DND-41 (cell line): ENCODE measurements at regions not wholly inside any gene's neighbourhood (a gene's known extent, or its start where the extent isn't known, plus 50 kb on each side); places are given as distances from the start of the nearest gene placed in this dataset.

Source experiments
- ATAC-seq: fragments of 200-7000 bp; cut with Tn5 transposase; 3 replicates; pipeline ENCODE4 v1.9.1; 2021; ENCODE audit warnings: low read depth; ENCODE audit not compliant: insufficient read depth
- DNase-seq: peaks from one replicate; pipeline ENCODE4 v3.0.0-alpha.2; 2020
- H2AFZ ChIP-seq: 2 replicates; pipeline ENCODE4 v1.6.0; 2012; ENCODE audit warnings: low read depth, low read length
- H3K27ac ChIP-seq: 2 replicates; pipeline ENCODE4 v1.5.1; 2012; ENCODE audit warnings: low read length, inconsistent platforms
- H3K27me3 ChIP-seq: fragments of 200-600 bp; sonication (generic); 2 replicates; pipeline ENCODE4 v1.6.0; 2012; ENCODE audit warnings: low read length, mild to moderate bottlenecking, inconsistent platforms; ENCODE audit not compliant: insufficient read depth, poor library complexity
- H3K36me3 ChIP-seq: 2 replicates; pipeline ENCODE4 v1.5.1; 2012; ENCODE audit warnings: low read length, inconsistent platforms; ENCODE audit not compliant: insufficient read depth
- H3K4me1 ChIP-seq: 2 replicates; pipeline ENCODE4 v1.5.1; 2012; ENCODE audit warnings: mild to moderate bottlenecking, low read length; ENCODE audit not compliant: insufficient read depth
- H3K4me2 ChIP-seq: 2 replicates; pipeline ENCODE4 v1.6.0; 2012; ENCODE audit warnings: mild to moderate bottlenecking, moderate library complexity, low read length, inconsistent platforms; ENCODE audit not compliant: insufficient read depth
- H3K4me3 ChIP-seq, 2 experiments: fragments of 200-600 bp in 1 of 2; shearing (Covaris generic) in 1 of 2; 2 replicates each; pipeline ENCODE4 v1.5.1; 2012 to 2016; ENCODE audit warnings: inconsistent platforms in 2 of 2, low read length in 2 of 2, mild to moderate bottlenecking in 2 of 2, low read depth in 1 of 2, moderate library complexity in 1 of 2
- H3K79me2 ChIP-seq: 2 replicates; pipeline ENCODE4 v1.6.0; 2012; ENCODE audit warnings: low read length, inconsistent platforms; ENCODE audit not compliant: insufficient read depth
- H3K9ac ChIP-seq: 2 replicates; pipeline ENCODE4 v1.6.0; 2012; ENCODE audit warnings: low read depth, mild to moderate bottlenecking, inconsistent platforms, low read length, moderate library complexity
- H3K9me3 ChIP-seq: 2 replicates; pipeline ENCODE4 v1.5.1; 2012; ENCODE audit warnings: low read length, moderate library complexity, mild to moderate bottlenecking, inconsistent platforms; ENCODE audit not compliant: insufficient read depth, severe bottlenecking
- H4K20me1 ChIP-seq: 2 replicates; pipeline ENCODE4 v1.6.0; 2012; ENCODE audit warnings: low read length; ENCODE audit not compliant: insufficient read depth
- EZH2 ChIP-seq: IDR thresholded peaks from 3 replicates; pipeline ENCODE4 v1.6.1; 2012; ENCODE audit warnings: borderline replicate concordance, low read depth, mild to moderate bottlenecking, moderate library complexity, low read length, inconsistent platforms; ENCODE audit not compliant: severe bottlenecking
- TF ChIP-seq, protein P1 (sequence below): IDR thresholded peaks from 2 replicates; pipeline ENCODE4 v1.5.1; 2012; ENCODE audit warnings: borderline replicate concordance, low read length, moderate library complexity, mild to moderate bottlenecking; ENCODE audit not compliant: poor library complexity, severe bottlenecking; ENCODE audit errors: extremely low read depth

- Histone ChIP-seq H3K4me1 (no peaks in the 10 kb centered on the region), H3K27ac (no peak overlapping the region), H3K4me3 (no peak overlapping the region), H3K4me2 (no peak overlapping the region), H3K9ac (no peak overlapping the region), H4K20me1 (no peaks in the 10 kb centered on the region), H3K36me3 (no peaks in the 10 kb centered on the region), H3K9me3 (no peaks in the 10 kb centered on the region), H3K79me2 (no peaks in the 10 kb centered on the region), H2AFZ (no peak overlapping the region), H3K27me3 (no peaks in the 10 kb centered on the region)
- no peak for DNase-seq
- ATAC-seq = no peak
- TF ChIP-seq EZH2 = no peak
Observed at GRCh38 chr17:72311004-72311403, 190.2 kb downstream of the SOX9 start.

DNA sequence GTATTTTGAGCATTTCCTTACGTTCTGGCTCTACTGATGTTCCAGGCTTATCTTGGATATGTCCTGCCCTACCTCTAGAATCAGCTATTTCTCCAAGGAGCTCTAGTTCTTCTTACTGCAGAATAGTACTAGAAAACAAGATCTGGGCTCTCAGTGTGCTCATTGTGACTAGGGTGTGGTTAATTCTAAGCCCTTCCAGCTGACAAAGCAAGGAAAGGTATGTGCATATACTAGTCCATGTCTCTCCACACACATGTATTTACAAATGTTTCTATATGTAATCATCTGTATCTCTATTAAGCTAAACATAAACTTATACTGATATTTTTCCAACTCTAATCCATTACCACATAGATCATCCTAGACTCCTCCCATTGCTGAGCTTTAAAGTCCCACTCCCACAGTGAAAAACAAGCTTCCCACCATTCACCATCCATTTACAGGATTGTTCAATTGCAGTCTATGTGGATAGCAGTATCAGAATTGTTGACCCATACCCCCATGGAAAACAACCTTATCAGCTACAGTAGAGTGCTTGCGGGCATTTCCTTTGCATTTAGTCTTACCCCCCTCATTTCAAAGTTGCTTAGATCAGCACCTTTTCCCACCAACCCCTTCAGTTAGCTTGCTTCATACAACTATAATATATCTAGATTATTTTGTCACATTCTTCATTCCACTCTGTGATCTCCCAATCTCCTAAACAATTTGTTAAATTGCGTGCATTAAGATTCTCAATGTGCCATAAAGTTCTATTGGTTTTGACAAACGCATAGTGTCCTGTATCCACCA, 194.5 kb downstream of the SOX9 start:
- H3K79me2 ChIP-seq = no peaks in the 10 kb centered on the region
- no peaks in the 10 kb centered on the region for H3K36me3 ChIP-seq
- no peaks in the 10 kb centered on the region for H3K27me3 ChIP-seq
- H2AFZ ChIP-seq = no peak overlapping the region
- no peak for TF ChIP-seq EZH2
- TF ChIP-seq, protein P1, sequence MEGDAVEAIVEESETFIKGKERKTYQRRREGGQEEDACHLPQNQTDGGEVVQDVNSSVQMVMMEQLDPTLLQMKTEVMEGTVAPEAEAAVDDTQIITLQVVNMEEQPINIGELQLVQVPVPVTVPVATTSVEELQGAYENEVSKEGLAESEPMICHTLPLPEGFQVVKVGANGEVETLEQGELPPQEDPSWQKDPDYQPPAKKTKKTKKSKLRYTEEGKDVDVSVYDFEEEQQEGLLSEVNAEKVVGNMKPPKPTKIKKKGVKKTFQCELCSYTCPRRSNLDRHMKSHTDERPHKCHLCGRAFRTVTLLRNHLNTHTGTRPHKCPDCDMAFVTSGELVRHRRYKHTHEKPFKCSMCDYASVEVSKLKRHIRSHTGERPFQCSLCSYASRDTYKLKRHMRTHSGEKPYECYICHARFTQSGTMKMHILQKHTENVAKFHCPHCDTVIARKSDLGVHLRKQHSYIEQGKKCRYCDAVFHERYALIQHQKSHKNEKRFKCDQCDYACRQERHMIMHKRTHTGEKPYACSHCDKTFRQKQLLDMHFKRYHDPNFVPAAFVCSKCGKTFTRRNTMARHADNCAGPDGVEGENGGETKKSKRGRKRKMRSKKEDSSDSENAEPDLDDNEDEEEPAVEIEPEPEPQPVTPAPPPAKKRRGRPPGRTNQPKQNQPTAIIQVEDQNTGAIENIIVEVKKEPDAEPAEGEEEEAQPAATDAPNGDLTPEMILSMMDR = no peak
- H3K4me2 ChIP-seq = no peak overlapping the region
- no peaks in the 10 kb centered on the region for H3K9me3 ChIP-seq
- ATAC-seq (no peak), DNase-seq (no peak)
- no peaks in the 10 kb centered on the region for H4K20me1 ChIP-seq
- H3K4me3 ChIP-seq = no peak overlapping the region
- no peak overlapping the region for H3K27ac ChIP-seq
- no peak overlapping the region for H3K9ac ChIP-seq
- no peaks in the 10 kb centered on the region for H3K4me1 ChIP-seq

DNA sequence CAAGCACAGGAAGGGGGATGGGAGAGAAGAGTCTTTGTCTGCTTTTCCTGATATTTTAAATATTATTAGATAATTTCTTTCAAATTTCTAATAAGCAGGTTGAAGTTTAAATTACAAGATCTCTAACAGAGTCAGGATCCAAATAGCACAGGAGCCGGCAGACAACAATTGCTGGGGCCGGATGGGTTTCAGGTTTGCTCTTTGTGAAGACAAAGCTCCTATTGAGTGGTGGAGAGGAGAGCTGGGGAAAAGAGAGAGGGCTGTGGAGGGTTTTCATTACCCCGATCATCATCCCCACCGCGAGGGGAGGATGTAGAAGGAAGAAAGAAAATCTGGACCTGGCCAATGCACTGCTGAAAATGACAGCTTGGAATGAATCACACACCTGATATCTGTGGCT, 197.3 kb downstream of the SOX9 start:
- H3K36me3 ChIP-seq = no peaks in the 10 kb centered on the region
- no peak overlapping the region for H3K27ac ChIP-seq
- H3K4me3 ChIP-seq = no peak overlapping the region
- H2AFZ ChIP-seq = no peak overlapping the region
- DNase-seq (no peak), ATAC-seq (no peak)
- no peaks in the 10 kb centered on the region for H4K20me1 ChIP-seq
- H3K9me3 ChIP-seq = no peaks in the 10 kb centered on the region
- TF ChIP-seq, protein P1 = no peak
- TF ChIP-seq EZH2 = no peak
- H3K4me2 ChIP-seq = no peak overlapping the region
- no peak overlapping the region for H3K9ac ChIP-seq
- H3K79me2 ChIP-seq = no peaks in the 10 kb centered on the region
- no peaks in the 10 kb centered on the region for H3K27me3 ChIP-seq
- H3K4me1 ChIP-seq = no peaks in the 10 kb centered on the region

- Histone ChIP-seq H3K79me2 (no peaks in the 10 kb centered on the region), H4K20me1 (no peaks in the 10 kb centered on the region), H3K36me3 (no peaks in the 10 kb centered on the region), H3K4me2 (no peak overlapping the region), H3K27ac (no peak overlapping the region), H3K4me1 (no peaks in the 10 kb centered on the region), H3K4me3 (no peak overlapping the region), H3K9me3 (no peaks in the 10 kb centered on the region), H3K9ac (no peak overlapping the region), H2AFZ (no peak overlapping the region), H3K27me3 (no peaks in the 10 kb centered on the region)
- no peak for DNase-seq
- no peak for TF ChIP-seq EZH2
- TF ChIP-seq, protein P1 = no peak
- ATAC-seq = no peak
Observed at GRCh38 chr17:72321896-72322295, 201.1 kb downstream of the SOX9 start.
